Brain pericyte (primary cell): ENCODE measurements at regions not wholly inside any gene's neighbourhood (a gene's known extent, or its start where the extent isn't known, plus 50 kb on each side); places are given as distances from the start of the nearest gene placed in this dataset.

Experiments
- DNase-seq: peaks from one replicate; pipeline ENCODE4 v3.0.0-alpha.2; 2012; ENCODE audit warnings: low read depth, low spot score

- no peak for DNase-seq
Measured at GRCh38 chr6:16976385-16977183, 125.3 kb upstream of the STMND1 start.

GRCh38 chr6:16974704-16975359 lies 127.0 kb upstream of the STMND1 start:
- no peak for DNase-seq

- no peak for DNase-seq
Measured at GRCh38 chr6:16974387-16974673, 127.5 kb upstream of the STMND1 start.

GRCh38 chr6:16973545-16974386 lies 128.1 kb upstream of the STMND1 start:
- DNase-seq, result no peak

DNA sequence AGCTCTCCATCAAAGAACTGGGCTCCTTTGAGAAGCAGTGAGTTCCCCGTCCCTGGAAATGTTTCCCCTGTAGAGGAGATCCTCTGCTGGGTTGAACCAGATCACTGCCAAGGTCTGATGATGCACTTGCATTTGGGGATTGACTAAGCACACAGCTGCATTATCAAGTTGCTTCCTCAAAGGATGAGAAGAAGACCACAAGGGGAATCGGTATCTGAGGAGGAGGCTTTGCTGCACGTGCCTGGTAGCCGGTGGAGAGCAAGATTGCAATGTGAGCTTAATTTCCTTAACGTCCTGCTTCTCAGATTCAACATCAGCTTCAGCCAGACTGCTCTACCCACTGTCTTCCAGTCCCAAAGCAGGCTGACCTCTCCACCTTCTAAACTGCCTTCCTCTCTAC lies 128.8 kb upstream of the STMND1 start:
- no peak for DNase-seq

- DNase-seq, result no peak
Measured at GRCh38 chr6:16972535-16972934, 129.3 kb upstream of the STMND1 start.

GRCh38 chr6:16969699-16970655 lies 131.9 kb upstream of the STMND1 start:
- no peak for DNase-seq

- DNase-seq, result no peak
Measured at GRCh38 chr6:16968101-16968500, 133.7 kb upstream of the STMND1 start.

GRCh38 chr6:16967470-16967817 lies 134.4 kb upstream of the STMND1 start:
- no peak for DNase-seq

DNA sequence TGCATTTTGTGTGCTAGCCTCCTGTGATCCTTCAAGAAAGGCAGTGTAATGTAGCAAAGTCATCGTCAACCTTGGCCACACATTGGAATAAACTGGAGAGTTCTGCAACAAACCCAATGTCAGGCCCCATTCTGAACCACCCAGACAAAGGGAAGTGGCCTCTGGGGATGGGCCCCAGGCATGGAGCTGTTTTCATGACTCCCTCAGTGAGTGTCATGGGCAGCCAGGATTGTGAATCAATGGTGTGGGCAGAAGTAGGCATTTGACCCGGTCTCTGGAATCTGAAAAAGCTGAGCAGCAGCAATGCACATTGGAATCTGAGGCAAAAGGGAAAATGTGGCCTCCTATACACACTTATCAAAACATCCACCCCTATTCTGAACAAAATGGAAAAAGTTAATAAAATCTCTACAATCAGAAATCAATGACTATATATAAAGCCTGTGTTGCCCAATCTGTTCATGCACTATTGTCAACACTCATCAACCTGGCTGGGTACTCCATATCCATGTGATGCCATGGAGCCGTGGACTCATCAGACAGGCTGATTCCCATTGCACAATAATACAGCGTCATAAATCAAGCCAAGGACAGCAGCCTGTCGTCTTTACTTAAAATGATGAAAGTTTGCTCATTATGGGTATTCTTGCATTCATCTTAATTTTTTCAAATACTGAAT lies 134.9 kb upstream of the STMND1 start:
- DNase-seq, result no peak

DNA sequence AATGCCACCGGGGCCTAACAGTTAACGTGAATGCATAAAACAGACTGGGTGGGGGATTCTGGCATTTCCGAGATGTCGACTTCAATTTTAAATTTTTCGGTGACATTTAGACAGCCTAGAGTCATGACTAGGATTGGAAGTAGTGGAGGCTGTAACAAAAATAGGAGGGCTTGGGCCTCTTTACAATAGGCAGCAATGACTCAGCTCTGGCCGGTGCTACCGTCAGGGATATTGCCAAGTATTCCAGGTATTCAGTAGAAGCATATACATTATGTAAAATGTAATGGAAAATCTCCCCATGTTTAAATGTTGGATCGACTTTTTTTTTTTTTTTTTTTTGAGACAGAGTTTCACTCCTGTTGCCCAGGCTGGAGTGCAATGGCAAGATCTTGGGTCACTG lies 136.2 kb upstream of the STMND1 start:
- no peak for DNase-seq

GRCh38 chr6:16964553-16965499 lies 137.0 kb upstream of the STMND1 start:
- peak; percentile 47 for DNase-seq

DNA sequence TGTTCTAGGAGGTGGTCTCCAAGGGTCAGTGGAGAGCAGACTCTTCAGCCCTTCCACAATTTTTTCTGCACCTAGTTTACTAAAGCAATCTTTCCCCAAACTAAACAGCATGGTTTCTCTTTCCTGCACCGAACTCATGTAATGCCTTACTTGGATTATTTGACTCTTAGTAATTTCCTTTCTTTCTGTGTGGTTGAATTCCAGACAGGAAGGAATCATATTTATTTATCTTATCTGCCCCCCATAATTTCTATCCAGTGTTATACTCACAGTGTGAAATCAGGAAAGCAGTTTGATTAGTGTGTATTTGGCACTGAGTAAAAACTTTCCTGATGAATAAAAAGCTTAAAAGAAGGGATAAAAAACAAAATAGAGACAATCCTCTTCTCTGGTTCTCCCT lies 140.3 kb upstream of the STMND1 start:
- DNase-seq, result no peak

GRCh38 chr6:16959789-16960188 lies 142.1 kb upstream of the STMND1 start:
- DNase-seq, result no peak

DNA sequence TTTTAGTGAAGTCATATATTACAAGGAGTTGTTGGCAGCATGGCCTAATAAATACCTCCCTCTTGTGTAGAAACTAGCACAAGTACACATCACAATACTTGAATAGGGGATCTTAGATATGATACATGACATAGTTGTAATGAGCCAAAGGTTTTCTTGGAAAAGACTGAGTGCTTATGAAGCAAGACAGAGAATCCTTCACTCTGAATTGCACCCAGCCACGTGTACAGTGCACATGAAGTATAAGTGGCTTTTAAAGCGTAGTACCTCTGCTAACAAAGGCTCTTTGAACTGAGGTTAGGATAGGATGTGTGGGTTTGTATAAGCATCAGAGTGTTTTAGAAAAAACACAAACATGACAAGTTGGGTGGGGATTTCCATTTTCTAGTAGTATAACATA lies 145.5 kb upstream of the STMND1 start:
- no peak for DNase-seq

DNA sequence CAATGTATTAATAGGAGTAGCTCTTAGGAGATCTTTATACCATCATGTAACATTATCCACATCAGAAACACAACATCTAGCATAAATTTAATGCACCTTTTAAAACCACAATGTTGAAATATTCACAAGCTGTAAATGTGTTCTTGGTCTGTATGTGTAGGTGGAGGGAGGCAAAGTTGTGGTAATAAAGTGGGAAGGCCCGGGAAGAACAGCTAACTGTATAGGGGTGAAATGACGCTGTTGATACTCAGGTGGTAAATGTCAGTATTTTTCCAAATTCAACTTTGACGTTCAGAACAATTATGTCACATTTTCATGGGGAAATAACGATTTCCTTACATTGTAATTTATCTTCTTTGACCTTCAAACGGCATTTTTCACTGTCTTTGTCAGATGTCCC lies 146.0 kb upstream of the STMND1 start:
- DNase-seq, result no peak

- DNase-seq, result no peak
Measured at GRCh38 chr6:16953905-16954304, 147.9 kb upstream of the STMND1 start.

DNA sequence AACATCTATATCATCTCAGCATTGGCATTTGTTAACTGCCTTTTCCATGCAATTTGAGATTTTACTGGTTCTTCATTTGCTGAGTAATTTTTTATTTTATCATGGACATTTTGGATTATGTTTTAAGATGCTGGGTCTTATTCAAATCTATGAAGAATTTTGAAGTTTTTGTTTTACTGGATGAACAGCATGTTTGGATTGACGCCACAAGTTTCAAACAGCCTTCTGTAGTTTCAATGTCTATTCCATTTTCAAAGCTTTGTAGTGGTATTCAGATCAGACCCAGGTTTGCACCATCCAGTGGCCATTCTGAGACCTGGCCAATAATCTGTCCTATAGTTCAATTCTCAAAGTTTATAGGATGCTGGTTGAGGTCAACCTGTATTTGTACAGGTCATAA lies 148.4 kb upstream of the STMND1 start:
- DNase-seq, result no peak

- DNase-seq, result no peak
Measured at GRCh38 chr6:16950825-16951495, 150.9 kb upstream of the STMND1 start.
